Panc1 (cell line): ENCODE measurements at regions not wholly inside any gene's neighbourhood (a gene's known extent, or its start where the extent isn't known, plus 50 kb on each side); places are given as distances from the start of the nearest gene placed in this dataset.
A peak's percentile ranks its signal among the peaks of the same experiment; 100 is the strongest.

Source experiments
- ATAC-seq: fragments of 200-7000 bp; cut with Tn5 transposase; 2 replicates; pipeline ENCODE4 v1.9.1; 2020; ENCODE audit warnings: mild to moderate bottlenecking, moderate library complexity
- BruUV-seq: library from RNA; stranded (reverse); fragments of 400-500 nt; replicated peaks from 2 replicates; lab custom pipeline; 2021; lab: Mats Ljungman, UMichigan
- CTCF ChIA-PET: fragments of 300-600 bp; sonication (Branson Sonifier 250); formaldehyde crosslinking; loops from one replicate; lab custom pipeline; 2022; ENCODE audit warnings: antibody characterized with exemption; lab: Charles Lee
- POLR2A ChIA-PET: fragments of 300-600 bp; sonication (Branson Sonifier 250); formaldehyde crosslinking; loops from one replicate; lab custom pipeline; 2022; ENCODE audit warnings: antibody characterized with exemption; lab: Charles Lee
- DNase-seq: peaks from one replicate; pipeline ENCODE4 v3.0.0-alpha.2; 2010; ENCODE audit warnings: low read depth, low spot score
- H3K27ac ChIP-seq: 2 replicates; pipeline ENCODE4 v1.5.1; 2011; ENCODE audit warnings: mild to moderate bottlenecking, low read length, inconsistent platforms
- H3K27me3 ChIP-seq: fragments of 200-500 bp; sonication (Bioruptor generic); 2 replicates; pipeline ENCODE4 v1.6.0; 2014; ENCODE audit warnings: low read length, inconsistent platforms; ENCODE audit not compliant: control insufficient read depth, insufficient read depth
- H3K36me3 ChIP-seq: fragments of 200-500 bp; sonication (Bioruptor generic); 2 replicates; pipeline ENCODE4 v1.5.1; 2014; ENCODE audit warnings: inconsistent platforms, mild to moderate bottlenecking, low read length, moderate library complexity; ENCODE audit not compliant: control insufficient read depth, insufficient read depth
- H3K4me1 ChIP-seq: 2 replicates; pipeline ENCODE4 v1.5.1; 2011; ENCODE audit warnings: inconsistent platforms, mild to moderate bottlenecking, low read length, moderate library complexity; ENCODE audit not compliant: control insufficient read depth, insufficient read depth
- H3K4me3 ChIP-seq, 2 experiments: 2 replicates each; pipeline ENCODE4 v1.5.1; 2011 to 2012; ENCODE audit warnings: low read depth in 2 of 2, low read length in 2 of 2, mild to moderate bottlenecking in 2 of 2, inconsistent platforms in 1 of 2, moderate library complexity in 1 of 2
- H3K9me3 ChIP-seq: fragments of 200-500 bp; sonication (Bioruptor generic); 2 replicates; pipeline ENCODE4 v1.5.1; 2014; ENCODE audit warnings: low read depth, mild to moderate bottlenecking, inconsistent platforms, low read length, moderate library complexity; ENCODE audit not compliant: control insufficient read depth, insufficient read depth
- POLR2AphosphoS5 ChIP-seq: IDR thresholded peaks from 2 replicates; pipeline ENCODE4 v1.6.1; 2012; ENCODE audit warnings: mild to moderate bottlenecking, low read depth, low read length, moderate library complexity
- SIN3A ChIP-seq: IDR thresholded peaks from 2 replicates; pipeline ENCODE4 v1.6.1; 2012; ENCODE audit warnings: low read depth, mild to moderate bottlenecking, low read length, moderate library complexity, borderline replicate concordance; ENCODE audit not compliant: insufficient read depth
- TCF7L2 ChIP-seq: IDR thresholded peaks from 2 replicates; pipeline ENCODE4 v1.6.1; 2011; ENCODE audit warnings: mild to moderate bottlenecking, low read depth, low read length, inconsistent platforms
- in situ Hi-C: cut with HindIII; loops from 2 replicates; pipeline ENCODE4 v1.10.0; 2016; ENCODE audit warnings: low sequenced_read_pairs, low pct_unique_long_range_greater_than_20kb
- intact Hi-C: fragments of 100-400 bp; cut with micrococcal nuclease; formaldehyde crosslinking; loops from one replicate; pipeline ENCODE4 v1.10.0; 2022; ENCODE audit not compliant: unreplicated experiment
- TF ChIP-seq, protein P1 (sequence below), 2 experiments: IDR thresholded peaks; 2 replicates each; pipeline ENCODE4 v1.6.1; 2011 to 2012; ENCODE audit warnings: low read depth in 2 of 2, control low read depth in 1 of 2, low read length in 1 of 2, mild to moderate bottlenecking in 1 of 2, moderate library complexity in 1 of 2; ENCODE audit not compliant: insufficient read depth in 1 of 2
- TF ChIP-seq, protein P2 (sequence below): fragments of 450-650 bp; IDR thresholded peaks from 2 replicates; pipeline ENCODE4 v1.5.1; 2017; ENCODE audit warnings: mild to moderate bottlenecking

DNA sequence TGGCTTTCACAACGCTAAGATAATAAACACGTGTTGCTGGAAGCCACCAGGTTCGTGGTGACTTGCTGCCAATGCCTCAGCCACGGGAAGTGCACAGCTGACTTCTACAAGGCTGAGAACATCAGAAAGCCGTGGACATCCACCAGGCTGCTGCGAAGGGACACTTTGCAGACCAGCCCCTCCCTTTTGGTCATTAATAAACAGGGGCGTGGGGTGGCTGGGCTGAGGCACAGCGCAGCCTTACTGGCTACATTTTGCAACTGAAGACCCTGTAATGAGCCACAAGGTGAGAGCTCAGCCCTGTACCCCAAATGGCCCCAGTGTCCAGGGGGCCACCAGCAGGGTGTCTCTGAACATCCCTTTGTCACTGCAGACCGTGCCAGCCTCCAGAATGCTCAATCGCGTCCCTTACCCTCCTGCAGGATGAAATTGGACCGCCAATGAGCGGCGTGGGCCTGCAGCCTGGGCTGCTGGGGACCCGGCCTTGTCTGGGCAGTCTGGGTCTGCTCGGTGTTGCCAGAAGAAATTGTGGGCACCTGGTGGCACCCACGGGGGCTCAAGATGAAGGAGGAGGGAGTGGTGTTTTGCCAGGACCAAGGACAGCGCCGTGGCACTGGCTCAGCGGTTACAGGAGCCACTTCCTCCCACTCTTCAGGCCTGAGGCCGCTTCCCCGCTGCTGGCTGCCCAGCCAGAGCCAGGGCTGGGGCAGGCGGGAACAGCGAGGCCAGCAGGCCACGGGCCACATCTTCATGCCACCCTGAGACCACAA is 181.9 kb downstream of the CTTN start:
- intact Hi-C loops: no loop called here
- H3K27me3 ChIP-seq: no peaks in the 10 kb centered on the region
- DNase-seq (no peak), ATAC-seq (no peak)
- H3K36me3 ChIP-seq: no peaks in the 10 kb centered on the region
- H3K9me3 ChIP-seq: no peaks in the 10 kb centered on the region
- CTCF ChIA-PET: no interaction called here
- BruUV-seq: no TSS peak
- in situ Hi-C loops: no loop called here
- H3K4me1 ChIP-seq: no peaks in the 10 kb centered on the region
- POLR2A ChIA-PET: no interaction called here
- no peak overlapping the region for H3K27ac ChIP-seq
- H3K4me3 ChIP-seq: no peak overlapping the region
- TF ChIP-seq, protein P1, sequence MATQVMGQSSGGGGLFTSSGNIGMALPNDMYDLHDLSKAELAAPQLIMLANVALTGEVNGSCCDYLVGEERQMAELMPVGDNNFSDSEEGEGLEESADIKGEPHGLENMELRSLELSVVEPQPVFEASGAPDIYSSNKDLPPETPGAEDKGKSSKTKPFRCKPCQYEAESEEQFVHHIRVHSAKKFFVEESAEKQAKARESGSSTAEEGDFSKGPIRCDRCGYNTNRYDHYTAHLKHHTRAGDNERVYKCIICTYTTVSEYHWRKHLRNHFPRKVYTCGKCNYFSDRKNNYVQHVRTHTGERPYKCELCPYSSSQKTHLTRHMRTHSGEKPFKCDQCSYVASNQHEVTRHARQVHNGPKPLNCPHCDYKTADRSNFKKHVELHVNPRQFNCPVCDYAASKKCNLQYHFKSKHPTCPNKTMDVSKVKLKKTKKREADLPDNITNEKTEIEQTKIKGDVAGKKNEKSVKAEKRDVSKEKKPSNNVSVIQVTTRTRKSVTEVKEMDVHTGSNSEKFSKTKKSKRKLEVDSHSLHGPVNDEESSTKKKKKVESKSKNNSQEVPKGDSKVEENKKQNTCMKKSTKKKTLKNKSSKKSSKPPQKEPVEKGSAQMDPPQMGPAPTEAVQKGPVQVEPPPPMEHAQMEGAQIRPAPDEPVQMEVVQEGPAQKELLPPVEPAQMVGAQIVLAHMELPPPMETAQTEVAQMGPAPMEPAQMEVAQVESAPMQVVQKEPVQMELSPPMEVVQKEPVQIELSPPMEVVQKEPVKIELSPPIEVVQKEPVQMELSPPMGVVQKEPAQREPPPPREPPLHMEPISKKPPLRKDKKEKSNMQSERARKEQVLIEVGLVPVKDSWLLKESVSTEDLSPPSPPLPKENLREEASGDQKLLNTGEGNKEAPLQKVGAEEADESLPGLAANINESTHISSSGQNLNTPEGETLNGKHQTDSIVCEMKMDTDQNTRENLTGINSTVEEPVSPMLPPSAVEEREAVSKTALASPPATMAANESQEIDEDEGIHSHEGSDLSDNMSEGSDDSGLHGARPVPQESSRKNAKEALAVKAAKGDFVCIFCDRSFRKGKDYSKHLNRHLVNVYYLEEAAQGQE (IDR thresholded peaks at IDR 0.05; ENCODE audit: insufficient read depth in 1 of 2, low read depth in 2 of 2, low read length in 1 of 2): peak; percentile 88 to 95
- TF ChIP-seq, protein P2, sequence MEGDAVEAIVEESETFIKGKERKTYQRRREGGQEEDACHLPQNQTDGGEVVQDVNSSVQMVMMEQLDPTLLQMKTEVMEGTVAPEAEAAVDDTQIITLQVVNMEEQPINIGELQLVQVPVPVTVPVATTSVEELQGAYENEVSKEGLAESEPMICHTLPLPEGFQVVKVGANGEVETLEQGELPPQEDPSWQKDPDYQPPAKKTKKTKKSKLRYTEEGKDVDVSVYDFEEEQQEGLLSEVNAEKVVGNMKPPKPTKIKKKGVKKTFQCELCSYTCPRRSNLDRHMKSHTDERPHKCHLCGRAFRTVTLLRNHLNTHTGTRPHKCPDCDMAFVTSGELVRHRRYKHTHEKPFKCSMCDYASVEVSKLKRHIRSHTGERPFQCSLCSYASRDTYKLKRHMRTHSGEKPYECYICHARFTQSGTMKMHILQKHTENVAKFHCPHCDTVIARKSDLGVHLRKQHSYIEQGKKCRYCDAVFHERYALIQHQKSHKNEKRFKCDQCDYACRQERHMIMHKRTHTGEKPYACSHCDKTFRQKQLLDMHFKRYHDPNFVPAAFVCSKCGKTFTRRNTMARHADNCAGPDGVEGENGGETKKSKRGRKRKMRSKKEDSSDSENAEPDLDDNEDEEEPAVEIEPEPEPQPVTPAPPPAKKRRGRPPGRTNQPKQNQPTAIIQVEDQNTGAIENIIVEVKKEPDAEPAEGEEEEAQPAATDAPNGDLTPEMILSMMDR: no peak

DNA sequence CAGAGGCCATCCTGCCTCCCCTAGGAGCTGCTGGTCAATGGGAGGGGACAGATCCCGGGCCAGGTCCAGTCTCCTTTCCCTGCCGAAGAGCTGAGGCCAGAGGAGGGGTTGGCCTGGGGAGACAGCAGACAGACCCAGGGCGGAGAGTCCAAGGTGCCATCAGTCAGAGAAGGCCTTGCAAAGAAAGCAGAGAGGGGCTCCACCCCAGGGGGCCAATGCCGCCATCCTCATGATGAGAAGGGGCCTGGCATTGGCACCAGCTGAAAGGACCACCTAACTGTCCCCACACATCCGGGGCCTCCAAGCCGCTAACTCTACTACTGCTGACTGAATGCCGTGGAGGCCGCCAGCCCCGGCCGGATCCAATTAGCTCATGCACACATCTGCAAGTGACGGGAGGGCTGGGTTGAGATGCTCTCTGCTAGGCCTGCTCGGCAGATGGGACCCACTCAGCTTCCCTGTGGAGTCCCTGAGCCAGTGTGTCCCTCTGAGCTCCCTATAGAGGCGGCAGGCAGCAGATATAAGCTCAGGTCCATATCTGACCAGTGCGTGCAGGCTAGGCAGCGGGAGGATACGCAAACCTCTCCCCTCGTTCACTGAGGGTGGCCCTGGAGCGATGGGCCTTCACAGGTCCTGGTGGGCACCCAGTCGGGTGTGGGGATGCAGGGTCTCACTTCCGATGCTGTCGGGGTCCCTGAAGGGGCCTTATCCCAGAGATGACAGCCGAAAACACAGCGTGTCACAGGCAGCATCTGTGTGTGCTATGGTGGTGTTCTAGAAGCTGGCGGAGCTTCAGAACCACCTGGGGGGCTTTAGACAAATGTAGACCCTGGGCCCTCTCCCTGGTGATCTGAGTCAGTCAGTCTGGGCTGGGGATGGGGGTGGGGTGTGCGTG is 183.9 kb downstream of the CTTN start:
- no peak for DNase-seq
- H3K4me3 ChIP-seq: no peak overlapping the region
- H3K27me3 ChIP-seq: no peaks in the 10 kb centered on the region
- no peak overlapping the region for H3K27ac ChIP-seq
- H3K36me3 ChIP-seq: no peaks in the 10 kb centered on the region
- no TSS peak for BruUV-seq
- ATAC-seq: peak; percentile 49
- POLR2A ChIA-PET: no interaction called here
- CTCF ChIA-PET: no interaction called here
- in situ Hi-C loops (no loop called here), intact Hi-C loops (no loop called here)
- no peaks in the 10 kb centered on the region for H3K4me1 ChIP-seq
- no peaks in the 10 kb centered on the region for H3K9me3 ChIP-seq
- TF ChIP-seq, protein P2: no peak
- TF ChIP-seq, protein P1 (IDR thresholded peaks at IDR 0.05; ENCODE audit: insufficient read depth in 1 of 2, low read depth in 2 of 2, low read length in 1 of 2): no peak
- no peak for TF ChIP-seq SIN3A
- no peak for TF ChIP-seq TCF7L2
- TF ChIP-seq POLR2AphosphoS5: no peak
